DMS53 (cell line): ENCODE measurements at regions not wholly inside any gene's neighbourhood (a gene's known extent, or its start where the extent isn't known, plus 50 kb on each side); places are given as distances from the start of the nearest gene placed in this dataset.
A peak's percentile ranks its signal among the peaks of the same experiment; 100 is the strongest.
"Not testable (repeated sequence)": the region's sequence is repeated elsewhere in the genome, so short reads cannot be mapped to it uniquely, and the experiment has no call there.

Experiments
- DNase-seq: peaks from one replicate; lab custom pipeline; 2025; lab: John Stamatoyannopoulos, UW

DNA sequence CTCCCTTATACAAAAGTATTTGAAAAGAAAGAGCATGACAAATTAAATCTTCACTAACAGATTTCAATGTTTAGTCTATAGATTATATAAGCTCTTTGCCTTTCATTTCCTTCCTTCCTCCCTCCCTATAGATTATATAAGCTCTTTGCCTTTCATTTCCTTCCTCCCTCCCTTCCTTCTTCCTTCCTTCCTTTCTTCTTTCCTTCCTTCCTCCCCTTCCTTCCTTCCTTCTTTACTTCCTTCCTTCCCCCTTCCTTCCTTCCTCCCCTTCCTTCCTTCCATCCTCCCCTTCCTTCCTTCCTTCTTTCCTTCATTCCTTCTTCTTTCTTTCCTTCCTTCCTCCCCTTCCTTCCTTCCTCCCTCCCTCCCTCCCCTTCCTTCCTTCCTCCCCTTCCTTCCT, 209.8 kb upstream of the CBLB start:
- DNase-seq: no peak

DNA sequence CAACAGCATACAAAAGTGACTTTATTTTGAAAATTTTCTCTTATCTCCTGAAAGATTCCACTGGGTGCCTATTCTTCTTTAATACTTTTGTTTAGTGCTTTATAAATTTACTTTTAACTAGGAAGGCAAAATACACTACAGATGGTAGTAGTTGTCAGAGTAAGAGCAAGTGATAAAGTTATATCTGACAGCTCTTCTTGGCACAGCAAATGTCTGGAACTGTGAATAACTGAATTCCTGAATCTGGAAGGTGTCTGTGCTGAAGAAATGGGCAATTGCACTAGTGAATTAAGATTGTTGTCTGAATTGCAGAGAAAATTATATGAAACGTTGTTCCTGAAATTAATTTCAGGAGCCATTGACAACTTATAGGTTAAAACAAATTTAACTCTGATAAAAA, 213.8 kb upstream of the CBLB start:
- DNase-seq: no peak

DNA sequence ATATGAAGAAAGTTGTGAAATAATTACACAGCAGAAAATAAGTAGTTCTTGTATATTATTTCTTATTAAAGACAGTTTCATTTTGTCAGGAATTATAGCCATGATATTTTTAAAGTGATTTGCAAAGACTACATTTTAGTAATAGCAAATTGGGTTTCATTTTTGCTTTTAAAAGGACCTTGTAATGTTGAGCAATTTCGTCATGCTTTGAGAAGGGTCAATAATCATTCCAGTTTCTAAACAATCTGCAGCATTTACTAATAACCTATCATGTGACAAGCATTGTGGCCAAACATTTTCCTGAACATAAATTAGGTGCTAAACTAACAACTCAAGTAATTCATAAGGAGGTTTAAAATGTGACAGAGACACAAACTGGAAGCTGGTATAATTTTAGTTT, 214.4 kb upstream of the CBLB start:
- DNase-seq: no peak

GRCh38 chr3:106083854-106084253, 215.0 kb upstream of the CBLB start:
- no peak for DNase-seq

DNA sequence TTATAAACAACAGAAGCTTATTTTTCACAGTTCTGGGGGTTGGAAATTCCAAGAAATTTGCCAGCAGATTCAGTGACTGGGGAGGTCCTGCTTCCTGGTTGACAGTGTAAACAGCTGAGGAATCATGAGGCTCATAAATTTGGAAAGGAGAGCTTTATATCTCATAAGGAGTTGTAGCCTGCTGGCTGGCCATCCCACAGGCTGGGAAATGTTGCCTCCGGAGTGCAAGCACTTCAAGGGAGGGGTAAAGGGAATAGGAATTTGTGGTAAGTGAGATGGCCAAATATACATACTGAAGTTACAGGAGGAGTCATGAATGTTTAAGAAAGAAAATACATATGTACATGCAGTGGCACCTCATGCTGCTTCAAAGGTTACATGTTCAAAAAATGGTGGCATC, 217.2 kb upstream of the CBLB start:
- no peak for DNase-seq

DNA sequence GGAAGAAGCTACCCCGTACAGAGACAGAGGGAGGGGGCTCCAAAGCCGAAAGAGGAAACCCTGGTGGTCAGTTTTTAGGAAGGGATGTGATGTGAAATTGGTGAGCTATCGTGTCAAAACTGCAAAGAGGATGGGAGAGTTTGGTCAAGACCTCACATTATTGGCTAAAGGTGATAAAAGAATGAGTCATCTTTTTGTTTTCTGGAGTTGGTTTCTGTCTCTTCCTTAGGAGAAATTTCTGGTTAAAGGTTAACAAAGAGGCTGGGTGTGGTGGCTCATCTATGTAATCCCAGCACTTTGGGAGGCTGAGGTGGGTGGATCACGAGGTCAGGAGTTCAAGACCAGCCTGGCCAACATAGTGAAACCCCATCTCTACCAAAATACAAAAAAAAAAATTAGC, 217.8 kb upstream of the CBLB start:
- peak; percentile 9 for DNase-seq

DNA sequence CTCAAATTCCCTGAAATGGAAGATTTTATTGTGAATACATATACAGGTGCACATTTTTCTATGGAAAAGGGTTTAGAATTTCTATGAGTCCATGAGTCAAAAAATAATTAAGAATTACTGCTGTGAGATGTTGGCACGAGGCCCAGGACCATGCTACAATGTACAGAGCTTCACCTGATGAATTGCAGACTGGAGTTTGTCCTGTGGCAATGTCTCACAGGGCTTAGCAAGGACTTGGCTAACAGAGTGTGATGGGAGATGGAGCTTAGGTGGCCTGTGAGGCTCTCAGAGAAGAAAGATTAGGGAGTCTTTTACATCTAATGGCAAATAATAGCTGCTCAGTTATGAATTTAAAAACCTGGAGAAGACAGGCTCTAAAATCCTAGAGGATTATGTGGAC, 219.5 kb upstream of the CBLB start:
- no peak for DNase-seq

DNA sequence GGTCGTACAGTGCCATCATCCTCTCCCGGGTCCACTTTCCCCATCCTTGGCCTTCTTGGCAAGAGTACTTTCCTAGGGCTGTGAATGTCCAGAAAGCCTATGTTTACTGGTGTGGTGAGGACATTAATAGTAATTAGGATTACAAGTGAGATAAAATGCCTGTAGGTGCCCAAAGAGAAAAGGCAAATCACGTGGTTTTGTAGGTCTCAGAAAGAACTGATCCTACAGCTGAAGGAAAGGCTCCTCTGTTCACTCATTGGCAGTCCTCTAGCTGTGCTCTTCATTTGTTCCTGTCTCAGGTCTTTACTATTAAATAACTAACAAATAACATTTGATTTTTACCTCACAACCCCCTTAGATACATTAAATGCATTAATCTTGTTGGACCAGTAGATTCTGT, 220.1 kb upstream of the CBLB start:
- DNase-seq: no peak

DNA sequence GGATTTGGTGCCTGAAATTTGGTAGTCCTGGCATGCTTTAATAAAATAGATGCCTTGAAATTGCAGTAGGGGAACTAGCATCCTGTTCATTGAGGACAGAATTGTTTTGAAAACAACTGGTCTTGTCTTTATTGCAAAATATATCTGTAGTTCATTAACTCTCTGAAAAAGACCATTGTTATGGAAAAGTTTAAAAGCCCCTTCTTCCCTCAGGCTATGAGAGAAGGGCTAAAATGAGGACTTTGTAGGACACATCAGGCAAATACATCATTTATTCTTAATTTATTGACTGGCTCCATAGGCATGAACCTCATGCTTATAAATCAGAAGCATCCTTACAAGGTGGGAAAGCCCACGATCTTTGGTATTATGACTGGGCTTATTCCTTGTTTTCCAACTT, 221.0 kb upstream of the CBLB start:
- no peak for DNase-seq

DNA sequence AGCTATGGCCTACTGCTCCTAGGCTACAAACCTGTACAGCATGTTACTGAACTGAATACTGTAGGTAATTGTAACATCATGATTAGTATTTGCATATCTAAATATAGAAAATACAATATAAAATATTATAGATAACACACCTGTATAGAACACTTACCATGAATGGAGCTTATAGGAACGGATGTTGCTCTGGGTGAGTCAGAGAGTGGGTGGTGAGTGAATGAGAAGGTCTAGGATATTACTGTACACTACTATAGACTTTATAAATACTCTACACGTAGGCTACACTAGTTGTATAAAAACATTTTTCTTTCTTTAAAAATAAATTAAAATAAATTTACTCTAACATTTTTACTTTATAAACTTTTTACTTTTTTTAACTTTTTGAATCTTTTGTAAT, 224.0 kb upstream of the CBLB start:
- DNase-seq: no peak

DNA sequence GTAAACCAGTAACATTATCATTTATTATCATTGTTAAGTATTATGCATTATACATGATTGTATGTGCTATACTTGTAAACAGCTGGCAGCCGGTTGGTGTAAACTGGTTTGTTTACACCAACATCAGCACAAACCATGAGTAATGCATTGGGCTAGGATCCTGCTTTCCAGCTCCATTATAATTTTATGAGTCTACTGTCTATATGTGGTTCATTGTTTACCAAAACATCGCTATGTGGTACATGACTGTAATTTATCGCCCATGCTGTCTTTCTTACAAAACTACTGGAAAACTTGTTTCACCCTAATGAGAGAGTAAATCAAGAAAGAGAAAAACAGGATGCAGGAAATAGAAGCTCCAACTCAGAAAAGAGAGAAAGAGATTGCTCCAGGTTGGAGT, 224.8 kb upstream of the CBLB start:
- DNase-seq: no peak

DNA sequence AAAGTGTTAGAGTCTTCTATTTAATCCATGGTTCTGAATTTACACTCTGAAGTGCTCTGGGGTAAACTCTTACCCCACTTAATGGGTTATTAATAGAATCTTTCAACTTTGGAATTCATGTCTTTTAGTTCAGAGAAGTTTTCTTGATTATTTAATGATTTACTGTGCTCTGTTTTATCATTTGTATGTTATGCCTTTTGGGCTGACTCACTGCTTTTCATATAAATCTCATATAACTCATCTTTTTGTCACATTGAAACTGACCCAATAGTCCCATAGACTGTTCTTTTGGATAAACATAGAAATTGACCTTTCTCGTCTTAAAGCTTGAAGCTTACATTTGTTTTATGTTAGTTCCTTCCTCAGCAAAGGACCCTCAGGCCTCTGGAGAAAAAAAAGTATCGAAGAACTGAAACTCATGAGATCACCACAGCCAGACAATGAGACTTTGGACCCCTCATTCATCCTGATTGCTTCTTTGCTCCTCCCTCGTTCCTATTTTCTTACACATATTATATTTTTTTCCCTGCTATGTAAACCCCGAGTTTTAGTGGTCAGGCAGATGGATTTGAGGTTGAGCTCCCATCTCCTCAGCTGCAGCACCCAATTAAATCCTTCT, 229.1 kb upstream of the CBLB start:
- DNase-seq: no peak

GRCh38 chr3:106103383-106103782, 234.6 kb upstream of the CBLB start:
- no peak for DNase-seq

- DNase-seq: no peak
These were observed 235.3 kb upstream of the CBLB start for GRCh38 chr3:106104078-106104477.

GRCh38 chr3:106108925-106109324, 240.1 kb upstream of the CBLB start:
- DNase-seq: no peak

GRCh38 chr3:106112561-106112960, 243.7 kb upstream of the CBLB start:
- not testable (repeated sequence) for DNase-seq

DNA sequence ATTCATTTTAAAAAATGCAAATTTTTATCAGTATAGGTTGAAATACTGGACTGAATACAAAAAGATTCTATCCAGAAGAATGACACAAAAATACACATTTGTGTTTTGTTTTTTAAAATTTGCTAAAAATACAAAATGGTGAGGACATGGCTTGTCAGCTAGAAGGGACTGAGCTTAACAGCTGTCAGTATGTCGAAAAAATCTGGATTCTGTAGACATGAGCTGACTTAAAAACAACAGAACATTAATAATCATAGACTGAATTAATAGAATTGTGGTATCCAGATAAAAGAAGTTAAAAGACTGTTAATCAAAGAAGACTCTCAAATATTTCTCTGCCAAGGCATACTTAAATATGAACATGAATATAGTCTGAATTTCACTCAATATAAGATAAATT, 244.9 kb upstream of the CBLB start:
- DNase-seq: no peak

DNA sequence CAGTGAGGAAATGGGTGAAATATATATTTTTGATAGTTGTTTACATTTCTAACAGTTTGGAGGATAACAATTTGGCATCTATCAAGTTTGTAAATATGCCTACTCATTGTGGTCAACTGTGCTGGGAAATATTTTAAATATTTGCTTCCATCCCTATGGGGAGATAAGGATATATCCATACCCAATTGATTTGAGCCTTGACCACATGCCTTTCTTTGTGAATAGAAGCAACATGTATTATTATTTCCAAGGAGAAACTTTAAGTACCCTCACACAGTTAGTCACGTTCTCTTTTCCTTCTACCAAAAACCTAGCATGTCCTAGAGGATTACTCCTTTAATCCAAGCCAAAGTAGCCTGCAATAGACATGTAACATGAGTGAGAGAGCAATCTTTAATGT, 245.4 kb upstream of the CBLB start:
- no peak for DNase-seq

GRCh38 chr3:106114848-106115247, 246.0 kb upstream of the CBLB start:
- DNase-seq: no peak

- no peak for DNase-seq
These were observed 246.7 kb upstream of the CBLB start for GRCh38 chr3:106115557-106115956.

GRCh38 chr3:106116733-106117489, 248.1 kb upstream of the CBLB start:
- DNase-seq: no peak

DNA sequence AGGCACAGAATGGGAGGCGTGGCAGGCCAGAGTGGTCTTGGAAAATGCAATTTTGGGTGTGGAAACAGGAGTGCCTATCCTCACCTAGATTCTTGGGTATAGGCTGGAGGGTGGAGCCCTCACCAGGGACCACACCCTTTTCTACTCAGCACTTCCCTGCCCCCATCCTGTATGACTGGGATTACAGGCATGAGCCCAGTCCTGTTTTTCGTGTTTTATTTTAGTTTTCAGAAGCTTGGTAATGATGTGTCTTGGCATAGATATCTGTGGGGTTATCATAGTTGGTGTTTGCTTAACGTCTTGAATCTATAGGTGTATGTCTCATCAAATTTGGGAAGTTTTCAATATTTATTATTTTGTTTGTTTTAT, 248.7 kb upstream of the CBLB start:
- no peak for DNase-seq

DNA sequence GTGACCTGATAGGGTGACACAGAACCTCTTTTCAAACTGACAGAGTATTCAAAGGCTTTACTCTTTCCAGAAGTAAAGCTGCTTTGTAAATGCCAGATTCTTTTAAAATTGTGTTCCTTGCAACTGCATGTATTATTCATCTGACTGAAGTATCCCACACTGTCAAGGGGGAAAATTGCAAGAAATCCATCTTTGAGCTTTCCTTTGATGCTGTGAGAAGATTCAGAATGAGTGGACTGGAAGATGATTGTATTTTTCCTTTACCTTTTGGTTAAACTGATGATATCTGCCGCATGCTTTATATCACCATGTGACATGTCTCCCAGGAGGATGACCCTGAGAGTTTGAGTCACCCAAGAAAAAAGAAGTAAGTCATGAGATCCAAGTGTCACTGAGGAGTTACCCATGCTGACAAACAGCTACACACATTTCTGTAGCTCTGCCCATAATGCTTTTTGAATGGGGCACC, 250.8 kb upstream of the CBLB start:
- DNase-seq: no peak

- DNase-seq: no peak
These were observed 251.5 kb upstream of the CBLB start for GRCh38 chr3:106120356-106120755.
